ENCODE measurements at regions not wholly inside any gene's neighbourhood (a gene's known extent, or its start where the extent isn't known, plus 50 kb on each side); places are given as distances from the start of the nearest gene placed in this dataset.

DNA sequence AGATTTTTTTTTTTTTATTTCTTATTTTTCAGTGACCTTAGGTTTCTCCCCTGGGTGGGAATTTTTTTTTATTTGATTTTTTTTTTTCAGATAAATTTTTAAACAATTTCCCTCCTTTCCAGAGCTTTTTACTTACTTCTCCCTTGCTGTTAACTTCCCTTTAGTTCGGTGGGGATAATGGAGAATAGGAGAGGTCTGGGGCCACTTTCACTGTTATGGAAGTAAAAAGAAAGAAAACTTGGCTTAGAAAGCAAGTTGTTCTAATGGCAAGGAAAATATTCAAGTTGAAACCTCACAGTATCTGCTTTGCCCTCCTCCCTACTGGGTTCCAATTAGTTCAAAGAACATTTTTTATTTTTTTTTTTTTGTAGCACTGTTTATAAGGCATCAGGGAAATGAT lies 537.1 kb upstream of the NXPH2 start:
- no peak for TF ChIP-seq EZH2 (IDR thresholded peaks at IDR 0.05; ENCODE audit: borderline replicate concordance, insufficient read depth, low read depth, low read length, poor library complexity, severe bottlenecking)
- TF ChIP-seq, protein P1, sequence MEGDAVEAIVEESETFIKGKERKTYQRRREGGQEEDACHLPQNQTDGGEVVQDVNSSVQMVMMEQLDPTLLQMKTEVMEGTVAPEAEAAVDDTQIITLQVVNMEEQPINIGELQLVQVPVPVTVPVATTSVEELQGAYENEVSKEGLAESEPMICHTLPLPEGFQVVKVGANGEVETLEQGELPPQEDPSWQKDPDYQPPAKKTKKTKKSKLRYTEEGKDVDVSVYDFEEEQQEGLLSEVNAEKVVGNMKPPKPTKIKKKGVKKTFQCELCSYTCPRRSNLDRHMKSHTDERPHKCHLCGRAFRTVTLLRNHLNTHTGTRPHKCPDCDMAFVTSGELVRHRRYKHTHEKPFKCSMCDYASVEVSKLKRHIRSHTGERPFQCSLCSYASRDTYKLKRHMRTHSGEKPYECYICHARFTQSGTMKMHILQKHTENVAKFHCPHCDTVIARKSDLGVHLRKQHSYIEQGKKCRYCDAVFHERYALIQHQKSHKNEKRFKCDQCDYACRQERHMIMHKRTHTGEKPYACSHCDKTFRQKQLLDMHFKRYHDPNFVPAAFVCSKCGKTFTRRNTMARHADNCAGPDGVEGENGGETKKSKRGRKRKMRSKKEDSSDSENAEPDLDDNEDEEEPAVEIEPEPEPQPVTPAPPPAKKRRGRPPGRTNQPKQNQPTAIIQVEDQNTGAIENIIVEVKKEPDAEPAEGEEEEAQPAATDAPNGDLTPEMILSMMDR (IDR thresholded peaks at IDR 0.05): no peak

Data from B cell (primary cell).